GM21529 (cell line): ENCODE measurements at regions not wholly inside any gene's neighbourhood (a gene's known extent, or its start where the extent isn't known, plus 50 kb on each side); places are given as distances from the start of the nearest gene placed in this dataset.

Experiments used
- ATAC-seq: cut with Tn5 transposase; IDR thresholded peaks from one replicate; pipeline ENCODE4 v1.9.1; 2021; ENCODE audit not compliant: unreplicated experiment

GRCh38 chr13:64867856-64868255 is 2362.3 kb downstream of the PCDH9 start:
- ATAC-seq, result no peak

DNA sequence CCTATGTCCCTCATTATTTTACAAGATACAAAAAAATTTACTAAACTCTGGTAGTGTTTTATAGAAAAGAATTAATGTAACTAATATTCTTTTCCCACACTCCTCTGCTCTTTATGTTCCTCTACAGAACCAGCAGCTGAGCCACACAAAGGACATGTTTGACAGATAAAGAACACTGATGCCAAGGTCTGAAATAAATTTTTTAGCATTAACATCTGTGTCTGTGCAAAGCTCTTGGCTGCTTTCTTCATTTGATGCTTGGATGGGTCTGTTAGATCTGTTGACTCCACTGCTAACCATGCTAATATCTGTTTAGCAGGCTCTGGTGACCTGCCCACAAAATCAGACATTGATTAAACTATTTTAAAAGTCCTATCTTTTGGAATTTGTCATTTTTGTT is 2363.8 kb downstream of the PCDH9 start:
- ATAC-seq, result no peak

DNA sequence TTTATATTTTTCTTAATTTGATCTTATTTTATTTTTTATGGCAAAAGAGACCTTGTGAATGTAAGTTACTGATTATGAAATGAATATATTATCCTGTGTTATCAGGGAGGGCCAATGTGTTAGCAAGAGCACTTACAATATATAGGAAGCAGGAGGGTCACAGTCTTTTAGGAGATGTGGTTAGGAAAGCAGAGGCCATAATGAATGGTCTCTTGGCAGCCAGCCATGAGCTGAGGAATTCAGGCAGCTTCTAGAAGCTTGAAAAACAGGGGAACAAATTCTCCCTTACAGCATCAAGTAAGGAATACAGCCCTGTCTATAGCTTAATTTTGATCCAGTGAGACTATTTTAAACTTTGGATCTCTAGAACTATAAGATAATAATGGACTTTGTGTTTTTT is 2374.6 kb downstream of the PCDH9 start:
- ATAC-seq, result no peak

DNA sequence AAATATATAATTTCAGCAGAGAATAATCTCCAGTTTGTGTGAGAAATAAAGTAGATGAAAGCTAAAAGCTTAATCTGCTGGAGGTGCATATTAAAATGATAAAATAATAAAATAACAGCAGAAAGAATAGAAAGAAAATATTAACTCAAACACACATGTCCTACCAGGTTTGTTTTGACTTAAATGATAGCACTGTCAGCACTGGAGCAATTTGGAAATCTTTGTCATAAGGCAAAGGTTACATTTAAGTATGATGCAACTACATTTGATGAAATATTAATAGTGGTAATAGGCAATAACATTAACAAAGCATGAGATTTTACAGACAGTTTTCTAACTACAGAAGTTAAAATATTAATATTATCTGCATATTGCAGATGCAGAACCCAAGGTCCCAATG is 2380.1 kb downstream of the PCDH9 start:
- no peak for ATAC-seq

GRCh38 chr13:64849196-64849595 is 2380.9 kb downstream of the PCDH9 start:
- ATAC-seq, result no peak

DNA sequence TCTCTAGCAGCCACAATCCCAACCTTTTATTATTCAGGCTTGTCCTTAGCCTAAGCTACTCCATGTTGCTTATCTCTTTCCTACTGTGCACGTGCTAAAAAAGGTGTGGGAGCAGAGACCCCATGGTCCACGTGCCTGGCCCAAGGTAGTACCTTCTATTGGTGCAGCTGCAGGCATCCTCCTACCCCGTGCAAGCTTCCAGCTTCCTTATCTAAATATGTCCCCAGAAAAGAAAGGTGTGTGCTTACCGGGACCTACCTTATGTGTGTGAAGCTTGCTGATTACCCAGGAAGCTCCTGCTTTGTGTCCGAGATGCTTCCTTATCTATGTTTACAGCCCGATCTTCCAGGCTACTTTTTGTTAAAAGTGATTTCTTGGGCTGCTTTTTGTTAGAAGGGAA is 2382.4 kb downstream of the PCDH9 start:
- ATAC-seq, result no peak

GRCh38 chr13:64845110-64845509 is 2385.0 kb downstream of the PCDH9 start:
- ATAC-seq, result no peak

DNA sequence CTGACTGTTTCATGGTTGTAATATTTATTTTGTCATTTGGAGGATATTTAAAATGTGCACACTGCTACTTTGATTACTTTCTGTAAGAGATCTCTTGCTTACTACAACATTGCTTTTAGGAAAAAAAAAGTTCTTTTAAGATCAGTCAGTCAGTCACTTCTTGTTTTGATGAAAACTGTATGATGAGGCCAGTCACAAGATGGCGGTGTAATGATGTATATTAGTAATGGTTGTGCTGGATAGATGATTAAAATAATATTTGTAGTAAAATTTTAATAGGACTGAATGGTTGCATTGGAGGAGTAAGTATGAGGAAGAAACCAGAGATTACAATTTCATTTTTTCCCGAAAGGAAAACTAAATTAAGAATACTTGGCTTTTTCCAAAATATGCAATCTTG is 2411.1 kb downstream of the PCDH9 start:
- no peak for ATAC-seq

GRCh38 chr13:64817691-64818090 is 2412.4 kb downstream of the PCDH9 start:
- no peak for ATAC-seq

- ATAC-seq, result no peak
These were observed 2419.4 kb downstream of the PCDH9 start for GRCh38 chr13:64810750-64811149.

DNA sequence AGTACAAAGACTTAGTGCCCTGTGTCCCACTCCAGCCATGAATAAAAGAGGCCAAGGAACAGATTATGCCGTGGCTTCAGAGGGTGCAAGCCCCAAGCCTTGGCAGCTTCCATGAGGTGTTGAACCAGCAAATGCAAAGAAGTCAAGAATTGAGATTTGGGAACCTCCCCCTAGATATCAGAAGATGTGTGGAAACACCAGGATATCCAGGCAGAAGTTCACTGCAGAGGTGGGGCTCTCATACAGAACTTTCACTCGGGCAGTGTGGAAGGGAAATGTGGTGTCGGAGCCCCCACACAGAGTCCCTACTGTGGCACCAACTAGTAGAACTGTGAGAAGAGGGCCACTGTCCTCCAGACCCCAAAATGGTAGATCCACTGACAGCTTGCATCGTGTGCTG is 2421.4 kb downstream of the PCDH9 start:
- no peak for ATAC-seq

- no peak for ATAC-seq
These were observed 2428.4 kb downstream of the PCDH9 start for GRCh38 chr13:64801768-64802167.

DNA sequence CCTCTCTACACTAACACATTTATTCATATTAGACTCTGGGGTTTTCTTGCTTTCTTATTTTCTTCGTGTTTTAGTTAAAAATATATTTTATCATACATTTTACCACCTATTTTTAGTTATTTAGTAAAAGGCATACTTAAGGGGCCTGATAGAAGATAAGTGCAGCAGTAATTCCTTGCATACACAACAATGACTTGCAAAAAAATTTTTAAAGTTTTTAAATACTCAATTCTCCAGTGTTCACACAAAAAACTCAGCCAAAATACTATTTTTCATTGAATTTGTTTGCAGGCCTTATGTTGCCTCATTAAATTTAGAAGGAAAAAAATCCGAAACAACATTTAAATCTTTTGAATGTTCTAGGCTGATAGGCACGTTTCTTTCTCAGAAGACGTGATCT is 2431.7 kb downstream of the PCDH9 start:
- ATAC-seq, result no peak

DNA sequence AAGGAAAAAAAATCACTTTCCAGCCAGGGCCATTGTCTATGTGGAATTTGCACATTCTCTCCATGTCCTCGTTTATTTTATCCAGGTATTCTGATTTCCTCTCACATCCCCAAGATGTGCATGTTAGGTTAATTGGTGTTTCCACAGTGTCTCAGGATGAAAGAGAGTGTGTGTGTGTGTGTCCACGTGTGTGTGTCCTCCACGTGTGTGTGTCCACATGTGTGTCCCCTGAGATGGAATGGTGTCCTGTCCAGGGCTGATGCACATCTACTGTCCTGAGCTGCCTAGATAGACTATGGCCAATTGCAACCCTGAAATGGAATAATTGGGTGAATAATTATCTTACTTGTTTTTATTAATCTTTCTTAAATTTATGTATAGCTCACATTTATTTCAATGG is 2436.5 kb downstream of the PCDH9 start:
- no peak for ATAC-seq

- ATAC-seq, result no peak
These were observed 2437.0 kb downstream of the PCDH9 start for GRCh38 chr13:64793131-64793530.

DNA sequence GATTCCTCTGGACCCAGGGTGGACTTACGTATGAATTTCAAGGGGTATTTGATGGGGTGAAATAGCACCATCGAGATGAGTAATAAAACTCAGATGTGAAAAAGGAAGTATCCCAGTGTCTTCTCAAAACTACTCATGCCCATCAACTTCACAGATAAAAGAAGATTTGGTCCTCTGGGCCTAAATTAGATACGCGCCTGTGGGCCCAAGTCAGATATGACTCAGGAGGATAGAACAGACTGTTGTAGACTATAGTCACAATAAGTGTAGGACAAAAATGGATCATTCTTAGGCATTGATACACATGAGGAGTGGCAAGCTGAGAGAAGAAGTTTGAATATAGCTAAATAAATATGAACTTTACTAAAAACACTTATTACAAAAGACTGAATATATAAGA is 2438.8 kb downstream of the PCDH9 start:
- no peak for ATAC-seq

DNA sequence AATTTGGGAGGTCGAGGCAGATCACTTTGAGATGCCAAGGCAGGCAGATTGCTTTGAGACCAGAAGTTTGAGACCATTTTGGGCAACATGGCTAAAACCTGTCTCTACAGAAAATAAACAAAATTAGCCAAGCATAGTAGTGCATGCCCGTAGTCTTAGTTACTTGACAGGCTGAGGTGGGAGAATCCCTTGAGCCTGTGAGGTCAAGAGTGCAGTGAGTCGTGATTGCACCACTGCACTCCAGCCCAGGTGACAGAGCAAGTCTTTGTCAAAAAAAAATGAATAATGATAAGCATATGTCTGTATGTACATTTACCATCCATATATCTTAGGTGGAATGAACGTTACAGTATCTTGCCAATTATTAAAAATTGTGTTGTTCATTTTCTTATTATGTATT is 2447.7 kb downstream of the PCDH9 start:
- no peak for ATAC-seq

DNA sequence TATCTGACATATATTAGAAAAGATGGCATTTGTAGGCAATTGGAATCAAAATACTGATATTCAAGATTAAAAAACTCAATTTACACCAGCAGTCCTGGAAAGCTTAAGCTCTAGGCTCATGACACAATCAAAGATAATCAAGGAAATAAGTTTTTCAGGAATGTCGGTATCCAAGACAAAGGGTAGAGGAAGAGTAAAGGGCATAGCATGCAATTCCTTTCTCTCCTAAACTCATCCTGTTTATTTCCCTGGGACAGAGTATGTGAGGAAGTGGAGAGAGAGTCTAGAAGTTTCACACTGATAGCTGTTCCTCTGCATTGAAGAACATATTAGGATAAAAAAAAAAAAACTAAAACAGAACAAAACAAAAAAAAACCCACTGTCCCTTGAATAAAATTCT is 2452.1 kb downstream of the PCDH9 start:
- ATAC-seq, result no peak

DNA sequence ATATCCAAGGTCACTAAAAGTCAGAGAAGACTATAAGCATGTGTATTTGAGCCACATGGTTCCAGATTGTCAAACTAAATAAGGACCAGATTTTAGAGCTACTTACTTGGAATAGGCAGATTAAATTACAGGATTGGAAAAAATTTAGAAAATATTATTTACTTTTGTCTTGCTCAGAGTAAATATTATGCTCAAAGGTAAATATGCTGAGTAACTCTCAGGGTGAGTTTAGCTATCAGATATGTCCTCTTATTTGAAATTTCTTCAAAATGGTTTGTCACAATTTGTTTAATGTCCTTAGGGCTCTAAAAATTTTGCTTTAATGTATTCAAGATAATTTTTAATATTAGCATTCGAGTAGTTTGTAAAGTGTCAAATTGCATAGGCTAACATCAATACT is 2455.2 kb downstream of the PCDH9 start:
- no peak for ATAC-seq

- ATAC-seq, result no peak
These were observed 2459.4 kb downstream of the PCDH9 start for GRCh38 chr13:64770743-64771142.

DNA sequence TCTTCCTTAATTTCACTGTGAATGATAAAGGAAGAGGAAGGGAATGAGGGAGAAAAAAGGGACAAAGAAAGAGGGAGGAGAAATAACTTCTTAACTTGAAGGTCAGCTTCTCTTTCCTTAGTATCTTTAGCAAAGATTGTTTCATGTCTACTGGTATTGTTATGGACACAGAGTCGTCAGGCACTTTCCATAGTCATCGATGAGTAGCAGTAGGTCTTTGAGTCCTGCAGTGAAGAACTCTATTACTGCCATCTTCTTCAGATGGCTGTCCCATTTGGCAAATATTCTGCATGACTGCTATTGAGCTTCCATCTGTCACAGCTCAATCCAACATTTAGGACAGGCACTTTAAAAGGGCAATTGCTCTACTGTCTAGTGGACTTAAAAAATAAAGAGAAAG is 2463.1 kb downstream of the PCDH9 start:
- no peak for ATAC-seq

DNA sequence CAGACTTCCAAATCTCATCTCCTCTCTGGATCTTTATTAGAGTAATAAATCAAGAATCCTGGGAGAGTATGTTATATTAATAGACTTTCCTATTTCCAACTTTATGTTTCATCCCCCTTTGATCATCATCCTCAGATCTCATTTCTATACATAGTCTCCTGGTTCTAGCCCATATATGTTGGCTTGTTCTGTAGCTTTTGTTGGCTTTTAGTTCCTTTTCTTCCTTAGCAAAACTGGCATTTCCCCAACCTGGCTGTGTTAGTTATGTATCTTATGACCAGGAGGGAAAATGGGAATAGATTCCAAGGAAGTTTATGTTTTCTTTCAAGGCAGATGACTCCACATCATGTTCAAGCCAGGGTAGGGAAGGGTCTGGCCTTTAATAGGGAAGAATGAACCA is 2464.5 kb downstream of the PCDH9 start:
- no peak for ATAC-seq

DNA sequence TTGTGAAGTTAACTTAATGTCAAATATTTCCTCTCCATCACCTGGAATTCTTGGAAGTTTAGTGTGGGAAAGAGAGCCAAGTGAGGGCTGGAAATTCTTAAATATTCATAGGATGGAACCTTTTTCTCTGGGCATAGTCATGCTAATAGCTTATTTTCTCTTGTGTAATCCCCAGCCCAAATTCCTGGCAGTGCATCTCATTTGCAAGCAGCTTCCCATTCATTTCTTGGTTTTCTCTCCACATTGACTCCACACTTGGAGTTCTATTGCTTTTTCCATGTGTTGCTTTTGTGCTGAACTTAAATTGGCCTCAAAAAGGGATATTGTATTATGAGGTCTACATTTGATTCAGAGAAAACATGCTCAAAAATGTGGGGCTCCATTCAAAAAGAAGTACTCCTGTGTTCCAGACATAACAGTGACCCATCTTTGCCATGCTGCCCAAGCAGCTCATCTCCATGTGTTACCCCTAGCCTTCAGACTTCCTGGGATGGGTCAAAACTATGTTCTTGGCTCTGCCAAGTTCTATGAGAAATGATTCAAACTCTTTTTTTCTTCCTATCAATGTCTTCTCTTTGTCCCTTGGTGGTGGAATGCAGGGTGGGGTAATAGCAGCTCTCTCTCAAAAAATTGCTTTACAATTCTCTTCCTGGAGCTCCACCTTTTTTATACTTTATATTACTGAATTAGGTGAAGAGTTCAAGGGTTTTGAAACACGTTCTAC is 2471.5 kb downstream of the PCDH9 start:
- no peak for ATAC-seq
